B cell (primary cell): ENCODE measurements at regions not wholly inside any gene's neighbourhood (a gene's known extent, or its start where the extent isn't known, plus 50 kb on each side); places are given as distances from the start of the nearest gene placed in this dataset.

Experiments used
- ATAC-seq: fragments of 200-7000 bp; cut with Tn5 transposase; one replicate; pipeline ENCODE4 v1.10.0; 2021; ENCODE audit warnings: low read depth, mild to moderate bottlenecking, moderate number of reproducible peaks, moderate library complexity
- CTCF ChIA-PET: fragments of 350-600 bp; sonication (Branson Sonifier 250); formaldehyde crosslinking; loops from one replicate; lab custom pipeline; 2021; ENCODE audit warnings: antibody characterized with exemption, inconsistent platforms; lab: Charles Lee
- POLR2A ChIA-PET: fragments of 350-600 bp; sonication (Branson Sonifier 250); formaldehyde crosslinking; loops from one replicate; lab custom pipeline; 2021; ENCODE audit warnings: antibody characterized with exemption; lab: Charles Lee
- DNase-seq: peaks from one replicate; pipeline ENCODE4 v3.0.0; 2013
- H2AFZ ChIP-seq: 2 replicates; pipeline ENCODE4 v1.6.1; 2012; ENCODE audit warnings: mild to moderate bottlenecking, low read depth, low read length; ENCODE audit not compliant: insufficient read depth, poor library complexity, severe bottlenecking
- H3K27ac ChIP-seq, 2 donors: 1 replicate in 1 of 2; 2 replicates in 1 of 2; pipeline ENCODE4 v1.5.1; 2012 to 2013; ENCODE audit warnings: low read length in 2 of 2, mild to moderate bottlenecking in 2 of 2, moderate library complexity in 1 of 2
- H3K27me3 ChIP-seq, 4 experiments: fragments of 200-600 bp in 1 of 4; sonication (generic) in 1 of 4; replicated peaks in 1 of 4; 1 replicate in 2 of 4; 2 replicates in 2 of 4; pipeline versions ENCODE4 v1.6.1 to v1.7.0; 2013 to 2016; ENCODE audit warnings: low read length in 3 of 4, mild to moderate bottlenecking in 2 of 4, mixed read lengths in 1 of 4, moderate library complexity in 1 of 4; ENCODE audit not compliant: insufficient read depth in 4 of 4, control insufficient read depth in 3 of 4; ENCODE audit errors: control extremely low read depth in 1 of 4
- H3K36me3 ChIP-seq, 2 experiments: replicated peaks in 1 of 2; 1 replicate in 1 of 2; 2 replicates in 1 of 2; pipeline versions ENCODE4 v1.6.1 to v1.7.1; 2013; ENCODE audit warnings: low read length in 1 of 2; ENCODE audit not compliant: insufficient read depth in 2 of 2, control insufficient read depth in 1 of 2; ENCODE audit errors: control extremely low read depth in 1 of 2, extremely low read depth in 1 of 2
- H3K4me1 ChIP-seq, 2 donors: fragments of 200-600 bp in 1 of 2; sonication (generic) in 1 of 2; 1 replicate in 1 of 2; 2 replicates in 1 of 2; pipeline versions ENCODE4 v1.5.1 to v1.6.1; 2013 to 2017; ENCODE audit warnings: low read length in 2 of 2; ENCODE audit not compliant: control insufficient read depth in 2 of 2, insufficient read depth in 2 of 2
- H3K4me2 ChIP-seq: replicated peaks from 2 replicates; pipeline ENCODE3; 2012; ENCODE audit warnings: mild to moderate bottlenecking, low read depth, low read length; ENCODE audit not compliant: poor library complexity, severe bottlenecking
- H3K4me3 ChIP-seq, 5 experiments: fragments of 200-600 bp in 1 of 5; sonication (generic) in 1 of 5; 1 replicate in 3 of 5; 2 replicates in 2 of 5; pipeline versions ENCODE4 v1.5.1 to v1.7.0; 2011 to 2016; ENCODE audit warnings: low read length in 4 of 5, mild to moderate bottlenecking in 4 of 5, low read depth in 2 of 5, control low read depth in 1 of 5, moderate library complexity in 1 of 5; ENCODE audit not compliant: insufficient read depth in 1 of 5; ENCODE audit errors: control extremely low read depth in 1 of 5, extremely low read depth in 1 of 5
- H3K79me2 ChIP-seq: fragments of 200-600 bp; sonication (generic); one replicate; pipeline ENCODE4 v1.6.0; 2016; ENCODE audit warnings: low read length; ENCODE audit not compliant: control insufficient read depth, insufficient read depth
- H3K9ac ChIP-seq: fragments of 200-600 bp; sonication (generic); 2 replicates; pipeline ENCODE4 v1.6.1; 2017; ENCODE audit warnings: mild to moderate bottlenecking, low read length, moderate library complexity
- H3K9me3 ChIP-seq, 3 donors: one replicate each; pipeline versions ENCODE4 v1.6.1 to v1.7.1; 2013; ENCODE audit warnings: low read length in 2 of 3; ENCODE audit not compliant: control insufficient read depth in 2 of 3, insufficient read depth in 1 of 3; ENCODE audit errors: control extremely low read depth in 1 of 3
- H4K20me1 ChIP-seq: 2 replicates; pipeline ENCODE4 v1.6.0; 2012; ENCODE audit warnings: mild to moderate bottlenecking, low read length; ENCODE audit not compliant: insufficient read depth, control insufficient read depth, poor library complexity, severe bottlenecking
- H3K27ac Mint-ChIP-seq: one replicate; pipeline ENCODE4 v1.8.0; 2021; ENCODE audit warnings: mixed read lengths
- H3K27me3 Mint-ChIP-seq: one replicate; pipeline ENCODE4 v1.8.0; 2021; ENCODE audit warnings: mixed read lengths
- H3K4me1 Mint-ChIP-seq: one replicate; pipeline ENCODE4 v1.8.0; 2021; ENCODE audit warnings: mixed read lengths
- H3K4me3 Mint-ChIP-seq: one replicate; pipeline ENCODE4 v1.8.0; 2021; ENCODE audit warnings: mixed read lengths
- H3K9me3 Mint-ChIP-seq: one replicate; pipeline ENCODE4 v1.8.0; 2022; ENCODE audit warnings: mixed read lengths; ENCODE audit not compliant: insufficient read depth
- CTCF ChIP-seq: fragments of 200-600 bp; IDR thresholded peaks from one replicate; pipeline ENCODE4 v1.8.0; 2022; ENCODE audit warnings: antibody characterized with exemption, mild to moderate bottlenecking
- EZH2 ChIP-seq: IDR thresholded peaks from 2 replicates; pipeline ENCODE4 v1.6.1; 2012; ENCODE audit warnings: borderline replicate concordance, low read depth, mild to moderate bottlenecking, moderate library complexity, low read length; ENCODE audit not compliant: insufficient read depth, poor library complexity, severe bottlenecking
- WGBS: methylation state at CpG from one replicate; pipeline ENCODE4 v1.1.5; 2013; ENCODE audit warnings: missing lambda C conversion rate; ENCODE audit not compliant: insufficient coverage; 5-methylcytosine and 5-hydroxymethylcytosine counted together
- intact Hi-C: fragments of 100-400 bp; cut with micrococcal nuclease; formaldehyde crosslinking; loops from one replicate; pipeline ENCODE4 v1.10.0; 2022

- H3K4me1 Mint-ChIP-seq = no peaks in the 10 kb centered on the region
These were observed 87.0 kb upstream of the SOX21 start for GRCh38 chr13:94799299-94799698.

GRCh38 chr13:94798738-94799137 is 86.4 kb upstream of the SOX21 start:
- ChIA-PET CTCF (no interaction called here), POLR2A (no interaction called here)
- Mint-ChIP-seq H3K27me3 (no peaks in the 10 kb centered on the region), H3K4me1 (no peaks in the 10 kb centered on the region), H3K4me3 (no peak overlapping the region), H3K9me3 (no peaks in the 10 kb centered on the region), H3K27ac (no peak overlapping the region)
- no peaks in the 10 kb centered on the region for H3K27me3 ChIP-seq
- DNase-seq (no peak), ATAC-seq (no peak)
- TF ChIP-seq EZH2 = no peak
- TF ChIP-seq CTCF = no peak
- no peaks in the 10 kb centered on the region for H3K4me1 ChIP-seq
- H3K36me3 ChIP-seq = no peaks in the 10 kb centered on the region
- no peaks in the 10 kb centered on the region for H3K9me3 ChIP-seq
- H3K4me3 ChIP-seq = no peak overlapping the region
- intact Hi-C loops = no loop called here
- no peak overlapping the region for H3K9ac ChIP-seq
- H3K27ac ChIP-seq = no peak overlapping the region
- 94% methylated on average over 4 of the region's 6 CpGs for WGBS
- H3K79me2 ChIP-seq = no peaks in the 10 kb centered on the region
- H2AFZ ChIP-seq = no peak overlapping the region
- no peaks in the 10 kb centered on the region for H4K20me1 ChIP-seq
- H3K4me2 ChIP-seq = no peak overlapping the region

More at GRCh38 chr13:94799299-94799698, 87.0 kb upstream of the SOX21 start:
- no peak overlapping the region for H3K4me3 ChIP-seq
- TF ChIP-seq EZH2 (no peak), CTCF (no peak)
- CTCF ChIA-PET = no interaction called here
- no peak overlapping the region for H3K9ac ChIP-seq
- no peak overlapping the region for H3K27ac ChIP-seq
- H3K27me3 ChIP-seq = no peaks in the 10 kb centered on the region
- no peaks in the 10 kb centered on the region for H4K20me1 ChIP-seq
- H3K36me3 ChIP-seq = no peaks in the 10 kb centered on the region
- ATAC-seq (no peak), DNase-seq (no peak)
- H3K9me3 ChIP-seq = no peaks in the 10 kb centered on the region
- no peaks in the 10 kb centered on the region for H3K9me3 Mint-ChIP-seq
- no peak overlapping the region for H3K4me2 ChIP-seq
- POLR2A ChIA-PET = no interaction called here
- no peak overlapping the region for H3K27ac Mint-ChIP-seq
- no peak overlapping the region for H2AFZ ChIP-seq
- intact Hi-C loops = no loop called here
- no peak overlapping the region for H3K4me3 Mint-ChIP-seq
- H3K79me2 ChIP-seq = no peaks in the 10 kb centered on the region
- no peaks in the 10 kb centered on the region for H3K4me1 ChIP-seq
- H3K27me3 Mint-ChIP-seq = no peaks in the 10 kb centered on the region
- WGBS = 88% methylated on average over 1 of the region's 5 CpGs
